OCI-LY7 (cell line): ENCODE measurements at regions not wholly inside any gene's neighbourhood (a gene's known extent, or its start where the extent isn't known, plus 50 kb on each side); places are given as distances from the start of the nearest gene placed in this dataset.

ENCODE experiments used
- EZH2phosphoT487 ChIP-seq: fragments of 200-600 bp; sonication (generic); IDR thresholded peaks from 2 replicates; pipeline ENCODE4 v1.6.1; 2018; ENCODE audit warnings: low read depth, borderline replicate concordance, mild to moderate bottlenecking, mixed run types, antibody characterized with exemption, low read length, moderate library complexity, mixed read lengths
- TF ChIP-seq, protein P1 (sequence below): fragments of 200-600 bp; sonication (generic); conservative IDR thresholded peaks from 2 replicates; pipeline ENCODE4 v1.5.1; 2014; ENCODE audit warnings: mild to moderate bottlenecking, antibody characterized with exemption, low read length, moderate library complexity, mixed read lengths

DNA sequence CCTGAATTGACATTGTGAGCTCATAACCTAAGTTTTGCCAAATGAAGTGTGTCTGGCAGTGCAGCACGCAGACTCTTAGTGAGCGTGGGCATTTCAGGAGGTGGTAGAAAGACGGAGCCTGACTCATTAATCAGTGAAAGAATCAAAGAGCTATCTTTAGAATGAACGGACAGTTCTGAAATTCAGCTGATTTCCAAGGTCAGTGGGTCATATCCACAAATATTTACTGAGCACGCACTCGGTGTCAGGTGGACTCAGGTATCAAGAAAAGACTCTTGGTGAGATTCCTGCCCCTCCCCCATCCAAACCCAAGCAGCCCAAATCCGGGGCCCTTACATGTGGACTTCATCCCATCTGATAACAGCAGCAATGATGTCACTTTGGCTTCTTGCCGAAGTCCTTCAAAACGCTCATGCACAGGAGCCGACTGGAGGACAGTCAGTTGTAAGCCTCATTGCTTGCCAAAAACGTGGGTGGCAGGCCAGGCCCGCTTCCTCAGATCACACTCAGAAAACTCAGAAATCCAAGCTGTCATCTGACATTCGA is 185.8 kb downstream of the HS3ST3A1 start:
- TF ChIP-seq, protein P1, sequence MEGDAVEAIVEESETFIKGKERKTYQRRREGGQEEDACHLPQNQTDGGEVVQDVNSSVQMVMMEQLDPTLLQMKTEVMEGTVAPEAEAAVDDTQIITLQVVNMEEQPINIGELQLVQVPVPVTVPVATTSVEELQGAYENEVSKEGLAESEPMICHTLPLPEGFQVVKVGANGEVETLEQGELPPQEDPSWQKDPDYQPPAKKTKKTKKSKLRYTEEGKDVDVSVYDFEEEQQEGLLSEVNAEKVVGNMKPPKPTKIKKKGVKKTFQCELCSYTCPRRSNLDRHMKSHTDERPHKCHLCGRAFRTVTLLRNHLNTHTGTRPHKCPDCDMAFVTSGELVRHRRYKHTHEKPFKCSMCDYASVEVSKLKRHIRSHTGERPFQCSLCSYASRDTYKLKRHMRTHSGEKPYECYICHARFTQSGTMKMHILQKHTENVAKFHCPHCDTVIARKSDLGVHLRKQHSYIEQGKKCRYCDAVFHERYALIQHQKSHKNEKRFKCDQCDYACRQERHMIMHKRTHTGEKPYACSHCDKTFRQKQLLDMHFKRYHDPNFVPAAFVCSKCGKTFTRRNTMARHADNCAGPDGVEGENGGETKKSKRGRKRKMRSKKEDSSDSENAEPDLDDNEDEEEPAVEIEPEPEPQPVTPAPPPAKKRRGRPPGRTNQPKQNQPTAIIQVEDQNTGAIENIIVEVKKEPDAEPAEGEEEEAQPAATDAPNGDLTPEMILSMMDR: no peak
- TF ChIP-seq EZH2phosphoT487: no peak
